Naive B cell (primary cell): ENCODE measurements at regions not wholly inside any gene's neighbourhood (a gene's known extent, or its start where the extent isn't known, plus 50 kb on each side); places are given as distances from the start of the nearest gene placed in this dataset.

Experiments used
- ATAC-seq, 2 donors: fragments of 150-1000 bp; cut with Tn5 transposase; 2 replicates each; pipeline ENCODE4 v1.10.0; 2021; ENCODE audit warnings: low read depth in 2 of 2, mild to moderate bottlenecking in 2 of 2, moderate library complexity in 2 of 2
- DNase-seq: peaks from one replicate; pipeline ENCODE4 v3.0.0; 2022
- H3K27ac Mint-ChIP-seq, 6 donors: one replicate each; pipeline ENCODE4 v1.8.0; 2020 to 2022; ENCODE audit warnings: mild to moderate bottlenecking in 6 of 6, mixed read lengths in 6 of 6, moderate library complexity in 5 of 6, inconsistent platforms in 2 of 6
- H3K27me3 Mint-ChIP-seq, 3 donors: one replicate each; pipeline ENCODE4 v1.8.0; 2021 to 2022; ENCODE audit warnings: mixed read lengths in 3 of 3, mild to moderate bottlenecking in 1 of 3
- H3K36me3 Mint-ChIP-seq, 2 donors: one replicate each; pipeline ENCODE4 v1.8.0; 2020 to 2022; ENCODE audit warnings: mixed read lengths in 2 of 2, inconsistent platforms in 1 of 2, mild to moderate bottlenecking in 1 of 2
- H3K4me1 Mint-ChIP-seq, 3 donors: one replicate each; pipeline ENCODE4 v1.8.0; 2020 to 2022; ENCODE audit warnings: mixed read lengths in 3 of 3, inconsistent platforms in 1 of 3, mild to moderate bottlenecking in 1 of 3, moderate library complexity in 1 of 3
- H3K4me3 Mint-ChIP-seq, 8 donors: one replicate each; pipeline ENCODE4 v1.8.0; 2020 to 2022; ENCODE audit warnings: mild to moderate bottlenecking in 8 of 8, mixed read lengths in 8 of 8, moderate library complexity in 8 of 8, inconsistent platforms in 2 of 8
- H3K9me3 Mint-ChIP-seq, 7 donors: one replicate each; pipeline ENCODE4 v1.8.0; 2020 to 2022; ENCODE audit warnings: mixed read lengths in 7 of 7, mild to moderate bottlenecking in 5 of 7, inconsistent platforms in 2 of 7, moderate library complexity in 1 of 7

DNA sequence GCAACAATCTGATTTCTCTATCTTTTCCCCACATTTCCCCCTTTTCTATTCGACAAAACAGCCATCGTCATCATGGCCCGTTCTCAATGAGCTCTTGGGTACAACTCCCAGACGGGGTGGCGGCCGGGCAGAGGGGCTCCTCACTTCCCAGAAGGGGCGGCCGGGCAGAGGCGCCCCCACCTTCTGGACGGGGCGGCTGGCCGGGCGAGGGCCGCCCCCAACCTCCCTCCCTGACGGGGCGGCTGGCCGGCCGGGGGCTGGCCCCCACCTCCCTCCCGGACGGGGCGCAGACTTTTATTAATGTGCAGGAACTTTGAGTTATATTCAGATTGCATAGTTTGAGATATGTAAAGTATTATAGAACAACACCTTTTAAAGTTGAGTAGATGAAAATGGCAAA lies 64.4 kb upstream of the HPGD start:
- DNase-seq: no peak
- Mint-ChIP-seq H3K9me3 (peaks cover 0 to 7% (median 2%) of the 10 kb centered on the region in 7 donors), H3K27ac (no peak overlapping the region), H3K4me3 (no peak overlapping the region), H3K36me3 (no peaks in the 10 kb centered on the region), H3K27me3 (no peaks in the 10 kb centered on the region), H3K4me1 (peaks cover 0 to 8% (median 0%) of the 10 kb centered on the region in 3 donors)
- no peak for ATAC-seq

DNA sequence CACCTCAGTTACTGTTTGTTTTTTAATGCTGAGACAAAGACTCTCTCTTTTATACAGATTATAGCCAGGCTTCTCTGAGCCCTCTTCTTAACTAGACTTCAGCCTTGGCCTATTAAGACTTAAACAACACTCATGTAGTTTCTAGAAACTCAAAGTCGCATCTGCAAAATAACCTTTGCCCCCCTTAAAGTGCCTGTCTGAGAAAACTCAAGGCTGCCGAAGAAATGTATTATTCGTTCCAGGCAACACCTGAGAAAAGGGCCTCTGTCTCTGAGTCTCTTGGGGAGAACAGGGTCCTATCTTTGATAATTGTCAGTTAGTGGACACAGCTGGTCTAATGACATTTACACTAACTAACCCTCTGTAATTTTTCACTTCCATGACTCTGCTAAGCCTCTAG lies 60.8 kb upstream of the HPGD start:
- DNase-seq (no peak), ATAC-seq (no peak)
- Mint-ChIP-seq H3K4me3 (no peak overlapping the region), H3K4me1 (no peaks in the 10 kb centered on the region), H3K9me3 (peaks cover 0 to 7% (median 0%) of the 10 kb centered on the region in 7 donors), H3K36me3 (no peaks in the 10 kb centered on the region), H3K27ac (peak overlapping the region in 1 of 6 donors; percentile 85), H3K27me3 (no peaks in the 10 kb centered on the region)

DNA sequence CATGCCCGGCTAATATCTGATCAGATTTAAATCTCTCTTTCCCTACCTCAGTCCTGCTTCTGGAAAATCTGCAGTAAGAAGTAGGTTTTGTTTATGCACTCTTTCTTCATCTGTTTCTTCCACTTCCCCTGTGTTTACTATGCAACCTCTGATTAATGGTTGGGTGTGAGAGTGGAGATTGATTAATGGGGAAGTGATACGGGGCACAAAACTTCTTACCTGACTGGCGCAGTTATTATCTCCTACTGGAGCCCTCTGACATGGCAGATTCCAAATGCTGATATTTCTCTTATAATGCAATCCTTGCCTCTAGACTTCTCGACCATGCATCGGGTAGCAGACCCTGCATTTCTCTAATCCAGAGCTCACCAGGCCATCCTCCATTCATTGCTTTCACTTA lies 60.2 kb upstream of the HPGD start:
- no peak overlapping the region for H3K27ac Mint-ChIP-seq
- H3K36me3 Mint-ChIP-seq: no peaks in the 10 kb centered on the region
- DNase-seq (no peak), ATAC-seq (no peak)
- no peaks in the 10 kb centered on the region for H3K4me1 Mint-ChIP-seq
- no peaks in the 10 kb centered on the region for H3K27me3 Mint-ChIP-seq
- peaks cover 0 to 5% (median 0%) of the 10 kb centered on the region in 7 donors for H3K9me3 Mint-ChIP-seq
- no peak overlapping the region for H3K4me3 Mint-ChIP-seq

DNA sequence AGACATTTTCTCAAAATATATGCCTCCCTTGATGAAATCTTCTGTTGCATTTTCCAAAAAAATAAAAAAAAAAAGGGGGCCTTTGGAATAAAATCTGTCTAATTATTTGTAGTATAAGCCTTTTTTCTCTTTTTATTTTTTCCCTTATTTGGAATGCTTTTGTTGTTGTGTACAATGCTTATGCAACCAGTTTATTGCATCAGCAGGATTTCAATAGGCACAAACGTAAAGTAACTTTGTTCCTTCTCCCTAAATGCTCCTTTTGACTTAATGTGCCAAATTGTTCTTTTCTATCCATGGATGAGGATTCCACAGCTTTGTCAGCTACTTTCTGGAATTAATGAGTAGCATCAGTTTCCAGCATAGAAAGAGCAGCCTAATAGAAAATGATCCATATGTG lies 59.6 kb upstream of the HPGD start:
- no peaks in the 10 kb centered on the region for H3K4me1 Mint-ChIP-seq
- H3K4me3 Mint-ChIP-seq: no peak overlapping the region
- H3K9me3 Mint-ChIP-seq: no peaks in the 10 kb centered on the region
- H3K36me3 Mint-ChIP-seq: no peaks in the 10 kb centered on the region
- DNase-seq (no peak), ATAC-seq (no peak)
- H3K27me3 Mint-ChIP-seq: no peaks in the 10 kb centered on the region
- no peak overlapping the region for H3K27ac Mint-ChIP-seq

DNA sequence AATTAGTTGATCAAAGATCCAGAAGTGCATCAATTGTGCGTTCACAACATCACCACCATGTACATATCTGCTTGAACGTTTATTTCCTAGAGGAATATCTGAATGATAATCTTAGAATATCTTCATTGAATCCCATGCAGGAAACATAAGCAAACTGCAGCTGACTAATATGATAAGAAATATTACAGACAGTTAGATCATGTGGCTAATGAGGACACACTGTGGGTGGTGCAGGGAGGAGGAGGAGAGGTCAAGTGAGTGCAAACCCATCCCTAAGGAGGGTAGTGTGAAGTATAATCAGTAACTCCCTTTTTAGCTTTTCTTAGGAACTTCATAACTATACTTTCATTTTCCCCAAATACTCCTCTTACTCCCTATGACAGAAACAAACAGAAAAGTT lies 58.3 kb upstream of the HPGD start:
- Mint-ChIP-seq H3K4me1 (no peaks in the 10 kb centered on the region), H3K9me3 (no peaks in the 10 kb centered on the region), H3K27me3 (no peaks in the 10 kb centered on the region), H3K36me3 (no peaks in the 10 kb centered on the region), H3K4me3 (no peak overlapping the region), H3K27ac (no peak overlapping the region)
- no peak for ATAC-seq
- no peak for DNase-seq

DNA sequence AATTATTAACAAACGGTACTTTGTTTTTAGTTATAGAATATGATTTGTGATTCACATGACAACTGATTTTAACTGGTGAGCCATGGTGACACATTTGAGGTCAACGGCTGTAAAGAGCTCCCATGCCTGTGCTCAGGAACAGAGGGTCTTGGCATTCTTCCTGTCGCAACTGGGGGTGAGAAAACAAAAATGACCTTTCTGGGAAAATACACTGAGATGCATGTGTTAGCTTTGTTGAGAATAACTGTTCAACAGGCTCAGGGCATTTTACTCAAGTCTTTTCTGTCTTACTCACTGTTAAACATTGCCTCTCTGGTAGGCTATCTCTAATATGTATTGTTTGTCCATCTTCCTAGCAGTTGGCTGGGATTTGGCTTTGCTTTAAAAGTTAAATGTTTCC lies 57.1 kb upstream of the HPGD start:
- no peak for ATAC-seq
- Mint-ChIP-seq H3K36me3 (no peaks in the 10 kb centered on the region), H3K4me1 (no peaks in the 10 kb centered on the region), H3K9me3 (no peaks in the 10 kb centered on the region), H3K4me3 (no peak overlapping the region), H3K27me3 (no peaks in the 10 kb centered on the region), H3K27ac (no peak overlapping the region)
- no peak for DNase-seq

DNA sequence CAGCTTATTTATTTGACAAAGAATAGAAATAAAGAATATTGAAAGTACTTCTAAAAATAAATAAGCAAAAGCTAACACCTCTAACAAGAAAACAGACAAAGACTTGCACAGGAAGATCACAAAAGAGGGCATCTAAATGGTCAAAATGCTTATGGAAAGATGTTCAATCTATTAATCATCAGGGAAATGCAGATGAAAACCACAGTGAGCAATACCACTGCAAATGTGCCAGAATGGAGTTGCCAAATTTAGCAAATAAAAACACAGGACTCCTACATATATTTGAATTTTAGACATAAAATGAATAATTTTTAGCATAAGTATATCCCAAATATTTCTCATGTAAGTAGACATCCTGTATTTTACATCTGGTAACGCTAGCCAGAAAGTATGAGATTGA lies 56.1 kb upstream of the HPGD start:
- no peaks in the 10 kb centered on the region for H3K4me1 Mint-ChIP-seq
- H3K27me3 Mint-ChIP-seq: no peaks in the 10 kb centered on the region
- H3K27ac Mint-ChIP-seq: no peak overlapping the region

DNA sequence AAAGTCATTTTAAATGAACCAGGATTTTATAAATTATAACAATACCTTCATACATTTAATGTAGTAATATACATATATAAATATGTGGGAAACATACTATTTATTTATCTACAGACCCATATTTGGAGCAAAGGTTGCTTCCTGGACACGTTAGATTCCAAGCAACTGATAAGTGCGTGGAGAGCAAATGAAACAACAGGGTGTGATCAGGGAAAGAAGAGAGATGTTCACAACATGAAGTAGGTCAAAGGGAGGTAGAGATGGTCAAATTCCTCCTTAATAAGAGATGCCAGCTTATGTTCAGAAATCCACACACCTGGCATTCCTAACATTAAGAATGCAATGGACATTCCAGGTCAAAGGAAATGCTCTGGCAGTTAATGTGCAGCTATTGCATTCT lies 53.1 kb upstream of the HPGD start:
- Mint-ChIP-seq H3K27ac (no peak overlapping the region), H3K4me1 (no peaks in the 10 kb centered on the region), H3K36me3 (no peaks in the 10 kb centered on the region), H3K27me3 (no peaks in the 10 kb centered on the region), H3K4me3 (no peak overlapping the region), H3K9me3 (no peaks in the 10 kb centered on the region)
- ATAC-seq (no peak), DNase-seq (no peak)

More for the DNA sequence above, 56.1 kb upstream of the HPGD start:
- H3K9me3 Mint-ChIP-seq: no peaks in the 10 kb centered on the region
- no peaks in the 10 kb centered on the region for H3K36me3 Mint-ChIP-seq
- no peak overlapping the region for H3K4me3 Mint-ChIP-seq
- ATAC-seq: no peak
- DNase-seq: no peak
